ENCODE measurements at regions not wholly inside any gene's neighbourhood (a gene's known extent, or its start where the extent isn't known, plus 50 kb on each side); places are given as distances from the start of the nearest gene placed in this dataset.

DNA sequence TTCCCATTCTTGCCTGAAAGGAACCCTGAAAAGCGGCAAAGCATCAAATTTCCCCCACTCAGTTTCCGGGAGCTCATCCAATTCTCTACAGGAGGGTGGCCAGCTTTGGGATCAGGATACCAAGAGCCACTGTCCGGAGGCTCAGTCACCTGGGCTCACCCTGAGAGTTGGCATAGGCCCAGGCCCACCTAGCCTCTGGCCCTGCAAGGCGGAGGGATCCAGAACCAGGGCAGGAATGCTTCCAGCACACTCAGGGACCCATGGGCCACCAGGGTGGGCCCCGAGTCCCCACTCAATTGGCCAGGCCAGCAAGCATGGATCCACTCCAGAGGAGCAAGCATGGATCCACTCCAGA lies 432.9 kb upstream of the MYT1L start:
- H3K4me3 Mint-ChIP-seq (ENCODE audit: unreplicated experiment) = no peak overlapping the region
- no peak overlapping the region for H3K27ac Mint-ChIP-seq (ENCODE audit: unreplicated experiment)
- Histone ChIP-seq H3K4me1 (no peaks in the 10 kb centered on the region), H3K4me3 (ENCODE audit: low read depth, low read length) (no peak overlapping the region), H3K27me3 (replicated peaks; ENCODE audit: control insufficient read depth, insufficient read depth, low read length) (no peaks in the 10 kb centered on the region), H3K36me3 (ENCODE audit: control insufficient read depth, insufficient read depth, low read length) (no peaks in the 10 kb centered on the region), H3K9me3 (no peaks in the 10 kb centered on the region)
- TF ChIP-seq, protein P1, sequence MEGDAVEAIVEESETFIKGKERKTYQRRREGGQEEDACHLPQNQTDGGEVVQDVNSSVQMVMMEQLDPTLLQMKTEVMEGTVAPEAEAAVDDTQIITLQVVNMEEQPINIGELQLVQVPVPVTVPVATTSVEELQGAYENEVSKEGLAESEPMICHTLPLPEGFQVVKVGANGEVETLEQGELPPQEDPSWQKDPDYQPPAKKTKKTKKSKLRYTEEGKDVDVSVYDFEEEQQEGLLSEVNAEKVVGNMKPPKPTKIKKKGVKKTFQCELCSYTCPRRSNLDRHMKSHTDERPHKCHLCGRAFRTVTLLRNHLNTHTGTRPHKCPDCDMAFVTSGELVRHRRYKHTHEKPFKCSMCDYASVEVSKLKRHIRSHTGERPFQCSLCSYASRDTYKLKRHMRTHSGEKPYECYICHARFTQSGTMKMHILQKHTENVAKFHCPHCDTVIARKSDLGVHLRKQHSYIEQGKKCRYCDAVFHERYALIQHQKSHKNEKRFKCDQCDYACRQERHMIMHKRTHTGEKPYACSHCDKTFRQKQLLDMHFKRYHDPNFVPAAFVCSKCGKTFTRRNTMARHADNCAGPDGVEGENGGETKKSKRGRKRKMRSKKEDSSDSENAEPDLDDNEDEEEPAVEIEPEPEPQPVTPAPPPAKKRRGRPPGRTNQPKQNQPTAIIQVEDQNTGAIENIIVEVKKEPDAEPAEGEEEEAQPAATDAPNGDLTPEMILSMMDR (IDR thresholded peaks at IDR 0.05; ENCODE audit: insufficient read depth in 1 of 2, low read depth in 1 of 2, low read length in 1 of 2, severe bottlenecking in 1 of 2, unreplicated experiment in 1 of 2) = no peak
- ChIA-PET POLR2A (no interaction called here), CTCF (no interaction called here)
- DNase-seq = no peak
- peaks cover 2% of the 10 kb centered on the region for H3K27me3 Mint-ChIP-seq (ENCODE audit: insufficient read depth, unreplicated experiment)
- intact Hi-C loops (cut with micrococcal nuclease; ENCODE audit: unreplicated experiment) = no loop called here
- no peaks in the 10 kb centered on the region for H3K36me3 Mint-ChIP-seq (ENCODE audit: insufficient read depth, unreplicated experiment)
- BruUV-seq (replicated peaks) = no TSS peak
- no peaks in the 10 kb centered on the region for H3K9me3 Mint-ChIP-seq (ENCODE audit: unreplicated experiment)
- no peaks in the 10 kb centered on the region for H3K4me1 Mint-ChIP-seq (ENCODE audit: low read depth, unreplicated experiment)

DNA sequence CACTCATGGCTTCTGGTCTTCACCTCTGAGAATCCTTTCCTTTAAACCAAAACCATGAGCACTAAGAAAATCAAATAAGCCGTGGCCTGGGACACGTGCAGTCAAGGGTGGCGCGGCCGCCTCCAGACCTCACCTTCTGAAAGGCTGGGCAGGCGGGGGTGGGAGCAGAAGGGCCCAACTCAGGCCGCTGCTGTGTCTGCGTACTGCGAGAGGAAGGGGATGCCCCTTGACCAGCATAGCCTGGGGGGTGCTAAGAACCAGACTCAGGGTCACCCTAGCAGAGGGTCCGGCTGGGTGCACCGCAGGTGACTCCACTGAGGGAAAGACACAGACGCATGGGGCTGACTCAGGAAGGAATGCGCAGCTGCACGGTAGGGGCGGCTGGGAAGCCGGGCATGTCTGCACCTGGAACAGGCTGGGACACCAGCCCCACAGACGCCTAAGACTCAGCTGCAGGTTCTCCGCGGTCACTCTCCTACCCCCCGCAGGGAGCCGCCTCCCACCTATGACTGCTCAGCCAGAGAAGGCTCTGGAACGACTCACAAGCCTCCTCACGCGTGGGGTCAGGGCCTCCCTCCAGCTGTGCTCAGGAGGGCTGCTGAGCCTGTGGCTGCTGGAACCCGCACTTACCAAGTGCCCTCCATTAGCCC lies 432.4 kb upstream of the MYT1L start:
- POLR2A ChIA-PET = no interaction called here
- no peak overlapping the region for H3K4me3 Mint-ChIP-seq (ENCODE audit: unreplicated experiment)

DNA sequence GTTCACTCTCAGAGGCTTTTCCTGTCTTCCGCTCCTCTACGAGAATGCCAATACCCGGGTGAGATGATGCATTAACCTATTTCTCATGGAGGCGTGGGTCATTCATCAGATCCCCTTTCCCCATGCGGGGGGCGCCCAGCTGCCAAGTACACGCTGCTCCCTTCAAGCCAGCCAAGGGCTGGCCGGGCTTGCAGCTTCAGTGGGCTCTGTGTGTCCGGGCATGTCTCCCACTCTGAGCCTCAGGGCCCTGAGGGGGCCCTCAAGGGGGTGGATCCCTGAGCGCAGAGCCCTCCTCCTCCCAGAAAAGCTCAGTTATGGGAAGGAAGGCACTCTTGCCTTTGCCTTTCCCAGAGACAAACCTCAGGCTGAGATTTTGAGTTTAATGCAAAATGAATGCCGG lies 431.8 kb upstream of the MYT1L start:
- intact Hi-C loops (cut with micrococcal nuclease; ENCODE audit: unreplicated experiment) = no loop called here
- no peak overlapping the region for H3K27ac Mint-ChIP-seq (ENCODE audit: unreplicated experiment)
- H3K4me3 Mint-ChIP-seq (ENCODE audit: unreplicated experiment) = no peak overlapping the region
- TF ChIP-seq, protein P1 (IDR thresholded peaks at IDR 0.05; ENCODE audit: insufficient read depth in 1 of 2, low read depth in 1 of 2, low read length in 1 of 2, severe bottlenecking in 1 of 2, unreplicated experiment in 1 of 2) = no peak
- Histone ChIP-seq H3K36me3 (ENCODE audit: control insufficient read depth, insufficient read depth, low read length) (no peaks in the 10 kb centered on the region), H3K4me1 (no peaks in the 10 kb centered on the region), H3K9me3 (no peaks in the 10 kb centered on the region), H3K27me3 (replicated peaks; ENCODE audit: control insufficient read depth, insufficient read depth, low read length) (no peaks in the 10 kb centered on the region), H3K4me3 (ENCODE audit: low read depth, low read length) (no peak overlapping the region)
- no peaks in the 10 kb centered on the region for H3K9me3 Mint-ChIP-seq (ENCODE audit: unreplicated experiment)
- ChIA-PET POLR2A (no interaction called here), CTCF (no interaction called here)
- BruUV-seq (replicated peaks) = no TSS peak
- H3K27me3 Mint-ChIP-seq (ENCODE audit: insufficient read depth, unreplicated experiment) = peaks cover 6% of the 10 kb centered on the region
- H3K36me3 Mint-ChIP-seq (ENCODE audit: insufficient read depth, unreplicated experiment) = no peaks in the 10 kb centered on the region
- H3K4me1 Mint-ChIP-seq (ENCODE audit: low read depth, unreplicated experiment) = no peaks in the 10 kb centered on the region
- DNase-seq = no peak

More for the DNA sequence above, 432.4 kb upstream of the MYT1L start:
- no peak overlapping the region for H3K4me3 ChIP-seq (ENCODE audit: low read depth, low read length)
- Mint-ChIP-seq H3K9me3 (ENCODE audit: unreplicated experiment) (no peaks in the 10 kb centered on the region), H3K4me1 (ENCODE audit: low read depth, unreplicated experiment) (no peaks in the 10 kb centered on the region), H3K27ac (ENCODE audit: unreplicated experiment) (no peak overlapping the region), H3K36me3 (ENCODE audit: insufficient read depth, unreplicated experiment) (no peaks in the 10 kb centered on the region), H3K27me3 (ENCODE audit: insufficient read depth, unreplicated experiment) (peaks cover 4% of the 10 kb centered on the region)
- TF ChIP-seq, protein P1 (IDR thresholded peaks at IDR 0.05; ENCODE audit: insufficient read depth in 1 of 2, low read depth in 1 of 2, low read length in 1 of 2, severe bottlenecking in 1 of 2, unreplicated experiment in 1 of 2) = no peak
- intact Hi-C loops (cut with micrococcal nuclease; ENCODE audit: unreplicated experiment) = no loop called here
- H3K27me3 ChIP-seq (replicated peaks; ENCODE audit: control insufficient read depth, insufficient read depth, low read length) = no peaks in the 10 kb centered on the region
- H3K4me1 ChIP-seq = no peaks in the 10 kb centered on the region
- no peaks in the 10 kb centered on the region for H3K9me3 ChIP-seq
- BruUV-seq (replicated peaks) = no TSS peak
- H3K36me3 ChIP-seq (ENCODE audit: control insufficient read depth, insufficient read depth, low read length) = no peaks in the 10 kb centered on the region
- CTCF ChIA-PET = no interaction called here
- DNase-seq = no peak

Measured in Caco-2 (cell line).